PC-3 (cell line): ENCODE measurements at regions not wholly inside any gene's neighbourhood (a gene's known extent, or its start where the extent isn't known, plus 50 kb on each side); places are given as distances from the start of the nearest gene placed in this dataset.

Experiments used
- CTCF ChIP-seq: fragments of 300-600 bp; sonication (generic); conservative IDR thresholded peaks from 2 replicates; pipeline ENCODE4 v1.5.1; 2017; ENCODE audit warnings: antibody characterized with exemption, low read depth, mild to moderate bottlenecking, low read length
- EZH2 ChIP-seq: fragments of 300-600 bp; sonication (generic); IDR thresholded peaks from one replicate; pipeline ENCODE4 v1.6.1; 2017; ENCODE audit warnings: antibody characterized with exemption, mild to moderate bottlenecking, low read length; ENCODE audit not compliant: unreplicated experiment
- EZH2phosphoT487 ChIP-seq: fragments of 300-600 bp; sonication (generic); IDR thresholded peaks from 2 replicates; pipeline ENCODE4 v1.6.1; 2018; ENCODE audit warnings: mild to moderate bottlenecking, antibody characterized with exemption, low read length, borderline replicate concordance

- TF ChIP-seq CTCF: no peak
- TF ChIP-seq EZH2: no peak
- no peak for TF ChIP-seq EZH2phosphoT487
Observed at GRCh38 chr15:95584088-95584487, 746.4 kb upstream of the NR2F2 start.
